OCI-LY7 (cell line): ENCODE measurements at regions not wholly inside any gene's neighbourhood (a gene's known extent, or its start where the extent isn't known, plus 50 kb on each side); places are given as distances from the start of the nearest gene placed in this dataset.

ENCODE experiments used
- BruUV-seq: library from RNA; stranded (reverse); fragments of 400-500 nt; replicated peaks from 2 replicates; lab custom pipeline; 2021; lab: Mats Ljungman, UMichigan
- CTCF ChIA-PET: fragments of 300-600 bp; sonication (Branson Sonifier 250); formaldehyde crosslinking; loops from one replicate; lab custom pipeline; 2022; ENCODE audit warnings: antibody characterized with exemption; ENCODE audit not compliant: unreplicated experiment; lab: Charles Lee
- POLR2A ChIA-PET: fragments of 300-600 bp; sonication (Branson Sonifier 250); formaldehyde crosslinking; loops from one replicate; lab custom pipeline; 2022; ENCODE audit warnings: antibody characterized with exemption; lab: Charles Lee
- DNase-seq: peaks from one replicate; pipeline ENCODE4 v3.0.0-alpha.2; 2015; ENCODE audit warnings: low spot score
- H2AFZ ChIP-seq: fragments of 200-600 bp; sonication (generic), shearing (Covaris generic); 2 replicates; pipeline ENCODE4 v1.6.1; 2014; ENCODE audit warnings: mild to moderate bottlenecking, antibody characterized with exemption, low read length, moderate library complexity
- H3K27ac ChIP-seq: fragments of 200-600 bp; sonication (generic); 2 replicates; pipeline ENCODE4 v1.5.1; 2014; ENCODE audit warnings: mixed run types, low read depth, mild to moderate bottlenecking, moderate library complexity, low read length, inconsistent platforms; ENCODE audit not compliant: poor library complexity, severe bottlenecking
- H3K36me3 ChIP-seq: fragments of 200-600 bp; sonication (generic); 2 replicates; pipeline ENCODE4 v1.6.1; 2014; ENCODE audit warnings: mild to moderate bottlenecking, antibody characterized with exemption, low read length, moderate library complexity, mixed read lengths; ENCODE audit not compliant: insufficient read depth
- H3K4me1 ChIP-seq: fragments of 200-600 bp; sonication (generic); 2 replicates; pipeline ENCODE4 v1.5.1; 2014; ENCODE audit warnings: mild to moderate bottlenecking, low read length; ENCODE audit not compliant: insufficient read depth, poor library complexity, severe bottlenecking
- H3K4me2 ChIP-seq: fragments of 200-600 bp; sonication (generic); 2 replicates; pipeline ENCODE4 v1.6.1; 2014; ENCODE audit warnings: mild to moderate bottlenecking, low read length
- H3K4me3 ChIP-seq: fragments of 200-600 bp; sonication (generic); 2 replicates; pipeline ENCODE4 v1.5.1; 2014; ENCODE audit warnings: mild to moderate bottlenecking, low read depth, low read length; ENCODE audit not compliant: poor library complexity, severe bottlenecking
- H3K79me2 ChIP-seq: fragments of 200-600 bp; sonication (generic); 2 replicates; pipeline ENCODE4 v1.6.1; 2016; ENCODE audit warnings: low read depth, mild to moderate bottlenecking, low read length, moderate library complexity, mixed read lengths; ENCODE audit not compliant: insufficient read depth
- H3K9me2 ChIP-seq: fragments of 200-600 bp; sonication (generic); 2 replicates; pipeline ENCODE4 v1.6.1; 2016; ENCODE audit warnings: mild to moderate bottlenecking, low read length, mixed read lengths; ENCODE audit not compliant: insufficient read depth
- H3K9me3 ChIP-seq: fragments of 200-600 bp; sonication (generic); 2 replicates; pipeline ENCODE4 v1.6.1; 2014; ENCODE audit warnings: mild to moderate bottlenecking, mixed run types, low read length, mixed read lengths
- H4K20me1 ChIP-seq: fragments of 200-600 bp; sonication (generic); 2 replicates; pipeline ENCODE4 v1.6.1; 2014; ENCODE audit warnings: mild to moderate bottlenecking, antibody characterized with exemption, low read length, moderate library complexity, mixed read lengths; ENCODE audit not compliant: insufficient read depth
- EZH2phosphoT487 ChIP-seq: fragments of 200-600 bp; sonication (generic); IDR thresholded peaks from 2 replicates; pipeline ENCODE4 v1.6.1; 2018; ENCODE audit warnings: low read depth, borderline replicate concordance, mild to moderate bottlenecking, mixed run types, antibody characterized with exemption, low read length, moderate library complexity, mixed read lengths
- intact Hi-C: fragments of 100-400 bp; cut with micrococcal nuclease; formaldehyde crosslinking; loops from one replicate; pipeline ENCODE4 v1.10.0; 2022; ENCODE audit not compliant: unreplicated experiment
- TF ChIP-seq, protein P1 (sequence below): fragments of 200-600 bp; sonication (generic); conservative IDR thresholded peaks from 2 replicates; pipeline ENCODE4 v1.5.1; 2014; ENCODE audit warnings: mild to moderate bottlenecking, antibody characterized with exemption, low read length, moderate library complexity, mixed read lengths

DNA sequence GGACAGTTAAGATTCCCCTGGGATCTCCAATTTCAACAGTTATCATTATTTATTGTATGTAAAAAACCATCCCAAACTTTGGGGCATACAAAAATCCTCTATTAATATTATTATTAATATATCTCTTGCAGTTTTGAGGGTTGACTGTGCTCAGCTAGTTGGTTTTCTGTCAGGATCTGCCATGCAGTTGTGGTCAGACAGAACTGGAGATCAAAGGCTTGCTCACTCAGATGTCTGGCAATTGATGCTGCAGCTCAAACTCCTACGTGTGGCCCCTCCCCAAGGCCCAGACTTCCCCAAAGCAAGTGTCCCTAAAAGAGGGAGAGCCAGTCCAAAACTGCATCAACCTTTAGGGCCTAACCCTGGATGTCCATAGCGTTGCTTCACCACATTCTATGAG lies 204.7 kb downstream of the TTC32 start:
- intact Hi-C loops, result no loop called here
- ChIA-PET POLR2A (interaction anchor here (1.7 kb wide), 1 partner anchor 14 kb away, joined by 4 read pairs; no protein-coding TSS in a partner anchor), CTCF (no interaction called here)
- no peak overlapping the region for H2AFZ ChIP-seq
- H3K9me2 ChIP-seq, result no peaks in the 10 kb centered on the region
- no peak overlapping the region for H3K4me3 ChIP-seq
- H3K9me3 ChIP-seq, result no peaks in the 10 kb centered on the region
- H3K27ac ChIP-seq, result no peak overlapping the region
- H3K79me2 ChIP-seq, result no peaks in the 10 kb centered on the region
- DNase-seq, result no peak
- no peaks in the 10 kb centered on the region for H3K4me1 ChIP-seq
- no peaks in the 10 kb centered on the region for H4K20me1 ChIP-seq
- no peak overlapping the region for H3K4me2 ChIP-seq
- BruUV-seq, result no TSS peak
- H3K36me3 ChIP-seq, result no peaks in the 10 kb centered on the region
- no peak for TF ChIP-seq EZH2phosphoT487
- TF ChIP-seq, protein P1, sequence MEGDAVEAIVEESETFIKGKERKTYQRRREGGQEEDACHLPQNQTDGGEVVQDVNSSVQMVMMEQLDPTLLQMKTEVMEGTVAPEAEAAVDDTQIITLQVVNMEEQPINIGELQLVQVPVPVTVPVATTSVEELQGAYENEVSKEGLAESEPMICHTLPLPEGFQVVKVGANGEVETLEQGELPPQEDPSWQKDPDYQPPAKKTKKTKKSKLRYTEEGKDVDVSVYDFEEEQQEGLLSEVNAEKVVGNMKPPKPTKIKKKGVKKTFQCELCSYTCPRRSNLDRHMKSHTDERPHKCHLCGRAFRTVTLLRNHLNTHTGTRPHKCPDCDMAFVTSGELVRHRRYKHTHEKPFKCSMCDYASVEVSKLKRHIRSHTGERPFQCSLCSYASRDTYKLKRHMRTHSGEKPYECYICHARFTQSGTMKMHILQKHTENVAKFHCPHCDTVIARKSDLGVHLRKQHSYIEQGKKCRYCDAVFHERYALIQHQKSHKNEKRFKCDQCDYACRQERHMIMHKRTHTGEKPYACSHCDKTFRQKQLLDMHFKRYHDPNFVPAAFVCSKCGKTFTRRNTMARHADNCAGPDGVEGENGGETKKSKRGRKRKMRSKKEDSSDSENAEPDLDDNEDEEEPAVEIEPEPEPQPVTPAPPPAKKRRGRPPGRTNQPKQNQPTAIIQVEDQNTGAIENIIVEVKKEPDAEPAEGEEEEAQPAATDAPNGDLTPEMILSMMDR, result no peak

DNA sequence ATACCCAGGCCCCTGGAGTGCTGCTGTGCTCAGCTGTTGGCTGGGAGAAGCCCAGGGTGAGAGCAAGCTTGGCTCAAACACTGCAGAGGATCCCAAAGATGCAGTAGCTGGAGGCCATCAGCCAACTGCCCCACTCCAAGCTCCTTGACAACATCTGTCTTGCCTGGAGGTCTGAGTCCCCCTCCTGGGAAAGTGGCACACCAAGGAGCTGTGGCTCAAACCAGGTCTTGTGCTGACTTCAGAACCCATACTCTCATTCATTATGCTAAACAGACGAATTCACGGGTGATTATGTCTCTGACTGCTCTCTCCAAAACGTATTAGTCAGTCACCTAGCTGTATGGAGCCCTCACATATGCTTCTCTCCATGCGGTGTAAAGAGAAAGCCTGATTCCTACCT lies 206.1 kb downstream of the TTC32 start:
- ChIA-PET POLR2A (interaction anchor here (1.7 kb wide), 1 partner anchor 12 kb away, joined by 4 read pairs; no protein-coding TSS in a partner anchor), CTCF (no interaction called here)
- H3K79me2 ChIP-seq, result no peaks in the 10 kb centered on the region
- no TSS peak for BruUV-seq
- H3K9me3 ChIP-seq, result no peaks in the 10 kb centered on the region
- intact Hi-C loops, result no loop called here
- H3K4me2 ChIP-seq, result no peak overlapping the region
- H3K4me3 ChIP-seq, result no peak overlapping the region
- no peak for DNase-seq
- TF ChIP-seq, protein P1, result no peak
- TF ChIP-seq EZH2phosphoT487, result no peak
- H3K36me3 ChIP-seq, result no peaks in the 10 kb centered on the region
- H3K4me1 ChIP-seq, result no peaks in the 10 kb centered on the region
- no peak overlapping the region for H2AFZ ChIP-seq
- no peak overlapping the region for H3K27ac ChIP-seq
- H4K20me1 ChIP-seq, result no peaks in the 10 kb centered on the region
- no peaks in the 10 kb centered on the region for H3K9me2 ChIP-seq

DNA sequence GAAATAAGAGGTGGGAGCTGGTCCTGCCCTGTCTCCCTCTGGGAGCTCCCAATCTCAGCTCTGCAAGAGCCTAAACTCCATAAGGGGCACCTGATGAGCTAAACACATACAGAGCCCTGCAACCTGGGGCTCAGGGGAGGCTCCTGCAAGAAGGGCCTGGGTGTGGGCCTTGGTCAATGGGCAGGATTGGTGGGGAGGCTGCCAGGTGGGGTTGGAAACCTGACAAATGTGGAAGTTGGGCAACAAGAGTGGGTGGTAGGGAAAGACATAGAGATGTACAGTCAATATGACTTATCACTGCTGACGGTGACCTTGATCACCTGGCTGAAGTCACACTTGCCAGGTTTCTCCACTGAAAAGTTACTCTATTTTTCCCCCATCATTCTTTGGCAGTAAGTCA lies 209.9 kb downstream of the TTC32 start:
- POLR2A ChIA-PET, result interaction anchor here (0.6 kb wide), 1 partner anchor 54 kb away, joined by 3 read pairs; no protein-coding TSS in a partner anchor
- Histone ChIP-seq H3K4me1 (no peaks in the 10 kb centered on the region), H3K9me2 (no peaks in the 10 kb centered on the region), H3K79me2 (no peaks in the 10 kb centered on the region), H3K4me3 (no peak overlapping the region), H3K27ac (no peak overlapping the region), H3K4me2 (no peak overlapping the region), H3K36me3 (no peaks in the 10 kb centered on the region), H4K20me1 (no peaks in the 10 kb centered on the region), H3K9me3 (no peaks in the 10 kb centered on the region), H2AFZ (no peak overlapping the region)
- intact Hi-C loops, result no loop called here
- CTCF ChIA-PET, result no interaction called here
- BruUV-seq, result no TSS peak
- TF ChIP-seq EZH2phosphoT487, result no peak
- TF ChIP-seq, protein P1, result no peak
- no peak for DNase-seq
